GM18861 (cell line): ENCODE measurements at regions not wholly inside any gene's neighbourhood (a gene's known extent, or its start where the extent isn't known, plus 50 kb on each side); places are given as distances from the start of the nearest gene placed in this dataset.
A peak's percentile ranks its signal among the peaks of the same experiment; 100 is the strongest.
"Not testable (repeated sequence)": the region's sequence is repeated elsewhere in the genome, so short reads cannot be mapped to it uniquely, and the experiment has no call there.

Source experiments
- ATAC-seq: cut with Tn5 transposase; IDR thresholded peaks from one replicate; pipeline ENCODE4 v1.9.1; 2021; ENCODE audit not compliant: unreplicated experiment

DNA sequence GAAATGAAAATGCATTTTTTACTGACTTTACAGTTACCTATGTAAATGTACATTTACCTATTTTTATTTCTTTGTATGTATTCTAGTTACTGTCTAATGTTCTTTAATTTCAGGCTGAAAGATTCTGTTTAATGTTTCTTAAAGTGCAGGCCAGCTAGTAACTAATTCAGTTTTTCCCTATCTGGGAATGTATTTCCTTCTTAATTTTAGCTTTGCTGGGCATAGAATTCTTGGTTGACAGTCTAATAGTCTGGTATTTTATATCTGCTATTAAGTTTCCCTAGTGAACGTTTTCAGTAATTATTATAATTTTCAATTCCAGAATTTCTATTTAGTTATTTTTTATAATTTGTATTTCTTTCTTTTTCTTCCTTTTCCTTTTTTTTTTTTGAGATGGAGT is 186.0 kb upstream of the NOX3 start:
- ATAC-seq = no peak

DNA sequence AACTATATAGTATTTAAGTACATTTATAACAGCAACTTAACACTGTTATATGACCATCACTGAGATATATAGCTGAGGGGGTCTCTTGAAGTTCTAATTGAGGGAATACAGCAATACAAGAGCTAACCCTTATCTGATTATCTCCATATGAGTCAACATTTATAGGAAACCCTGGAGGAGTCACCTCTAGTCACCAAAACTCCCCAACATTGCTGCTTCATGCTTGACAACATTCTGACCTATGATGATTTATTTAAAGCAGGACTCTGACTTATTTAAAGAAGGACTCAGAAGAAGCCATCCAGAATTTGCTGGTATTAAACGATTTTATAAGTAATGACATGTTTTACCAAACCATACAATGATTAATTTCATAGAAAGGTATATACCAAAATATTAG is 182.6 kb upstream of the NOX3 start:
- no peak for ATAC-seq

DNA sequence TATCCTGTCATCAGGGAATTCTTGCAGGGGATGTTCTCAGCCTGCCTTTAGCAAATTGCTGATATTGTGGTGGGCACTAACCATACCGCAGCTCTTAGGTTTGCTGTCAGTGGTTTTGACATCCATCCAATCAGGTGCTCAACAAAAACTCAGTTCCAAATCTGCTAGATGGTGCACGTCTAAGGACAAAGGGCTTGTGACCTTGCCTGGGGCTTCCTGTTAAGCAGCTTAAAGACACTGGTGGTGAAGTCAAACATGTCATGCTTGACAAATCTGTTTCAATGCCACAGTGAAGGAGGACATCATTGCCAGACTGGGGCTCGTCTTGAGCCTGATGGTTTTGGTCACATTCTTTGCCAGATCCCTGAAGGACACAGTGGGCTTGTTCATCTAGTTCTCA is 179.8 kb upstream of the NOX3 start:
- ATAC-seq = no peak

DNA sequence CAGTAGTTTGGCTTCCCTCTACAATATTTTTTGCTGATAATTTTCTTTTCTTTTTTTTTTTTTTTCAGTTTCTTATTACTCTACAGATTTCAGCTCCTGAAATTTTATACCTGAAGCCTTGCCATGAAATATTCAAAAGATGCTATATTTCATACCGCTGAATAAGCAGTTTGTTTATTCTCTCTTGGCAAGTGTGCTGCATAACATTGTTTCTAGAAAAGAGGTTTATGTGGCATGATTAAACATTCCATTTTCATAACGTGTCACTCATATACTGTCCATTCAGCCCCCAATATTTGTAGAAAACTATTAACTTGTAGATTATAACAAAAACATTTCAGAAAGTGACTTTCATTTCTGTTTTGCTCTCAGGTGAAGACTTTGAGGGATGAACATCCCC is 174.4 kb upstream of the NOX3 start:
- ATAC-seq = no peak

DNA sequence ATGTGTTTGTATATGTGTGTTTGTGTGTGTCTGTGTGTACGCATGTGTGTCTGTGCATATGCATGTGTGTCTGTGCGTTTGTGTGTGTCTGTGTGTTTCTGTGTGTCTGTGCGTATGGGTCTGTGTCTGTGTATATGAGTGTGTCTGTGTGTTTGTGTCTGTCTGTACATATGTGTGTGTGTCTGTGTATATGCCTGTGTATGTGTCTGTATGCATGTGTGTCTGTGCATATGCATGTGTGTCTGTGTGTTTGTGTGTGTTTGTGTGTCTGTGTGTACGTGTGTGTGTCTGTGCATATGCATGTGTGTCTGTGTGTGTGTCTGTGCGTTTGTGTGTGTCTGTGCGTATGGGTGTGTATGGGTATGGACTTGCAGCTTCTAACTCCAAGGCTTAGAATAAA is 174.0 kb upstream of the NOX3 start:
- ATAC-seq = no peak

DNA sequence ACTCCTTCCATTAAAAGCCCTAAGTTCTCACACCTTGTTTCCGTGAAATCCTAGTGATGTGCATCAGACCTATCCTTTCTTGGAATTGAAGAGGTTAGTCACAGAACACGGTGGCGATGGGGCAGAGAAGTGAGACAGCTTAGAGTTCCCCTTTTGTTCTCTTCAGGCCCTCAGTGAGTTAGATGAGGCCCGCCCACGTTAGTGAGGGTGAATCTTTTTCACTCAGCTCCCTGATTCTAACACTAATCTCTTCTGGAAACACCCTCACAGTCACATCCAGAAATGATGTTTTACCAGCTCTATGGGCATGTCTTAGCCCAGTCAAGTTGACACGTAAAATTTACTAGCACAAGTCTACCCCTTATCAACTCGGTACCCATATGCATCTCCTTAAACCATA is 172.7 kb upstream of the NOX3 start:
- peak; percentile 66 for ATAC-seq

DNA sequence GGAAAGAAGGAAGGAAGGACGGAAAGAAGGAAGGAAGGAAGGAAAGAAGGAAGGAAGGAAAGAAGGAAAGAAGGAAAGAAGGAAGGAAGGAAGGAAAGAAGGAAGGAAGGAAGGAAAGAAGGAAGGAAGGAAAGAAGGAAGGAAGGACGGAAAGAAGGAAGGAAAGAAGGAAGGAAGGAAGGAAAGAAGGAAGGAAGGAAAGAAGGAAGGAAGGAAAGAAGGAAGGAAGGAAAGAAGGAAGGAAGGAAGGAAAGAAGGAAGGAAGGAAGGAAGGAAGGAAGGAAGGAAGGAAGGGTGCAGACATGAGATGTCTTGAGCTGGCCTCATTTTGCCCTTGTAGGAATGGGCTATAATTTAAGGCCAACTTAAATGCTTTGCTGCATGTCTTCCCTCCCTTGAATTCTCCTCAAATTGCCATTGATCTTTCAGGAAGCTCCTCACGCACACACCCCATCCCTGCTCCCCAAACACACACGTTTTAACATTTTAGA is 172.1 kb upstream of the NOX3 start:
- not testable (repeated sequence) for ATAC-seq

DNA sequence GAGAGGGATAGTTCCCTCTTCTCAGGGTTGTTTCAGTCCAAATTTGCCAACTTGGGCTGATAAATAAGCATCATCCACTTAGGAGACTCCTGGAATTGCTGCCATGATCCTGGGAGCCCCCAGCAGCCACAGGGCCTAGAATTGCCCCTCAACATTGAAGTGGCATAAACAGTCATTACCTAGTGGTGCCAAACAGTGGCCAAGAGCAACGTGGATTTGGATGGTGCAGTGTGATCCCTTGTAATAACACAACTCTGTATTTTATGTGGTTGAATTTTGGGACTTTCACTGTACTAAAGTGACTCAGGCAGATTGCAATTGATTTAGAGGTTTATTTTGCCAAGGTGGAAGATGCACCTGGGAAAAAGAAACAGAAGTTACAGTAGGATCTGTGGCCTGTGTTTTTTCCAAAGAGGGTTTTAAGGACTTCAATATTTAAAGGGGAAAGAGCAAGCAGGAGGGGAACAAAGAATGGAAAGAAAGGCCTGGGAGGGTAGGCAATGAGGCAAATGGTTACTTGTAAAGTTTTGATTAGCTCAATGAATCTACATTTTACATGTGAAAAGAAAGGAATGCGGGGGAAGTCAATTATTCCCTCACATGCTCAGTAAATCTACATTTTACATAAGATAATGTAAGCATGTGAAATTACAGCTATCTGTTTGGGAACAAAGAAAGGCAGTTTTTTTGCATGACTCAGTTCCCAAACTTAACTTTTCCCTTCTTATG is 168.0 kb upstream of the NOX3 start:
- ATAC-seq = no peak

DNA sequence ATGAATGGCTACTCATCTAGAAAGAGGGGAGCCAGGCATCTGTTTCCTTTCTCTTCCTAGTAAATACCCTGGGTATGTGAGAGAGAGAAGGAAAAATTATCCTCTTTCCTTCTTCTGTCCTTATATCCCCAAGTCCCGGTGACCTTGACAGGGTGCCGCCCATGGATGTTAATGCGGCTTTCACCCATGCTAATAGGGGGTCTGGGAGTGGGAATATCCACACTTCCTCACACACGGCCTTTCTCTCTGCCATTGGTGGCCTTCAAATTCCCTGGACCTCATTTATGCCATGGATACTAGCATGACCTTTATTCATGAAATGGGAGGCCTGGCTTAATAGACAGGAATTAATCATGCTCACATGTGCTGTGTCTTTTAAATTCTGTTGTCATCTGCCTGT is 159.0 kb upstream of the NOX3 start:
- ATAC-seq = no peak

DNA sequence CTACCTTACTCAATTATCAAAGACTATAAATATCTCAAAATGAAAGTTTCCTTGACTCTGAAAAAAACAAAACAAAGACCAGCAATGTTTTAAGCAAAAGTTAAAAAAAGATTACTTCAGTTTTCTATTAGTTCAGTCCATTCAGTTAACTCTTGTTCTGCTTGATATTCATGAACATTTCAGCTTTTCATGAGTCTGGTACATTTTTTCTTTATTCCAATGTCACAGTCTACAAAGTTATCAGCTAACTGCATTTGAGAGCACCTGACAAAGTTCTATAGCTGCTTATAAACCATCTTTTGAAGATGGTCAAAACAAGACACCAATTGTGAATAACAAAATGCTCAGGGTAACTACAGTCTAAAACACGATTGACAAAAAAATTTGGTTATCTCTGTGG is 156.1 kb upstream of the NOX3 start:
- no peak for ATAC-seq

DNA sequence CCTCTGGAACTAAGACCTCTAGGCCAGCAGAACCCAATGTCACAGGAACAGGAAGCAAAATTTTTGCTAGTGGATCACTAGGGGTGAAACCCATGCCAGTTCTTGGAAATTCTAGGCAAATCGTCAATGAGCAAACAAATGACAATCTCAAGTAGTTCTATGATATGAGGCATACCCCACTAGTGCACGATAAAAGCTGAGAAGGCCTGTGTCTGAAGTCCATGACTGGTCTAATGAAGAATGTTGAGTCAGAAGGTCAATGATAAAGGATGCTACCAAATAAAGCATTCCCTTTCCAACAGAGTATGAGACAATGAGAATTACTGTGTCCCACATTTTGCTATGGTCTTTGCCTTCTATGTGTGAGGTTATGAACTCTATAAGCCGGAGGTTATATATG is 149.4 kb upstream of the NOX3 start:
- ATAC-seq = no peak

DNA sequence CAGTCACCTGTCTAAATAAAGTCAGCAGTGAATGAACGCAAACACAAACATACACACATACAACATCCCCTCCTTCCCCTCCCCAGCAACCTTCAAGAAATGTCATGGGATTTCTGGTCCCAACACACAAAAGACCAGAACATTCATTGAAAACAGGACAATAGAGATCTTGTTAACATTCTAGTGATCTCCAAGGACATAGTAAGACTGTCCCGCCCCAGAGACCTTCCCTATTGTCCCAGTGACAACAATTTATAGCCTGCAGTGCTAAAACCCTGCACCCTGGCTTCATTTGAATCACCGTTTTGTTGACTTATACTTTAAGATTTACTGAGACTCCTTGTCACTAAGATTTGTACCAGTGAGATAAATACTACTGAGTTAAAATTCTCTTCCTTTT is 143.9 kb upstream of the NOX3 start:
- ATAC-seq = no peak

DNA sequence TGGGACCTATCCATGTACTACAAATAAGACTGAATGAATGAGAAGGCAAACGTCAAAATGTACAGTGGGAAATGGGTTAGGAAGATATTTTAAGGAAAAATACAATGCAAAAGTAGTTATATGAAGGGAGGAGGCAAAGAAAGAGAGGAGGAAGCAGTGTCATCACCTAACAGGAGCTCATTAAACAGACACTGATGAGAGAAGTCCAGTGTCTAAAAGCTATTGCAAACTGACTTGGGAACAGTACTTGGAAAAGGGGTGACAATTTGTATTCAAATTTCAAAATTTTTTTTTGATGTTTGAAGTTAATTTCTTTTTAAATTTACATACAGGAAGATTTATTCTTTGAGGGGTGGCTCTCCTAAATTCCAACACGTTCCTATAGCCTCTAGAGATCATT is 143.5 kb upstream of the NOX3 start:
- no peak for ATAC-seq

DNA sequence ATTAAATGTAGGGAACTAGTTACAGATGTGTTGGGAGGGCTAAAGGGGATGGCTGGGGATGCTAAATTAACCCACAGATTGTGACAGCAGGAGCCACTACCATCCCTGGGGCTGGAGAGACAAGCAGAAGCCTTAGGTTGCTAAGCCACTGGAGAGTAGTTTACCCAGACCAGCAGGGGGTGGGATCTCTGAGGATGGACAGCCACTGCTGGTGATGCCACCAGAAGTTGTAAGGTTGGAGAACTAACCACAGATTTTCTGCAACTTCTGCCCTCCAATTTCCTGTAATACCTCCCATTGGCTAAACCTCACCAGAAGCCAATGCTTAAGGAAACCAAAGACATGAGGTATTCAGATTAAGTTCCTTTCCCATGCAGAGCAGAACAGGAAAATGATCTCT is 139.6 kb upstream of the NOX3 start:
- no peak for ATAC-seq

DNA sequence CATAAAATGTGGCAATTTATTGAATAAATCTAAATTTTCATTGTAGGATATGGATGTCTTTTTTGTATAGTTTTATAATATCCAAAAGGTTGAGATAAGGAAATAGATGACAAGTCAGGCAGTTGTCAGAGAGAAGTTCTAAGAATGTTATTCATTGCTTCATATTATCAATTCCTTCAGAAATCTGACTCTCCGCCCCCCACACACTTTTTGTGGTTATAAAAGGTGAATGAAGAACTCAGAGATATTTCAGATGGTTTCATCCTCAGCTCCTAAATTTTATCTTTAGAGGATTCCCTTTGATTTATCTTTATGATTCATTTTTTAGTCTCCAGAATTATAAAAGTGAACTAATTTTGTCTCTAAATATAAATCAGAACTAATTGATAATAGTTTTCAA is 136.1 kb upstream of the NOX3 start:
- ATAC-seq = no peak

DNA sequence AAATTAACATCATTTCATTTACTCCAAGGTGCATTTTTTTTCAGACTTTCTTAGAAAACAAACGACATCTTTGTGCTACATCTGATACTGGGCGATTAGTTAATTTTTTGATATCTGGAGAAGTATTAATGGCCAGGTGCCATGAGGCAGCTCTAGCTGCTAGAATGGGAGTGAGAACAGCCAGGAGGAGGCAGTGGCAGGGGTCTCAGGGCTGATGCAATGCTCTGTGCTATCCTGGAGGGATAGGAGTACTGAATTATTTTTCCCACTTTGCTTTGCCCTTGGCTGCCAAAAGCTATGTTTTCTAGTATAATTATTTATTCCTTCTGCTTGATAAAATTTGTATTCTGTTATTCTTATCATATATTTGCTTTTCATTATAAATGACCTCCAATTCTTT is 133.6 kb upstream of the NOX3 start:
- no peak for ATAC-seq

DNA sequence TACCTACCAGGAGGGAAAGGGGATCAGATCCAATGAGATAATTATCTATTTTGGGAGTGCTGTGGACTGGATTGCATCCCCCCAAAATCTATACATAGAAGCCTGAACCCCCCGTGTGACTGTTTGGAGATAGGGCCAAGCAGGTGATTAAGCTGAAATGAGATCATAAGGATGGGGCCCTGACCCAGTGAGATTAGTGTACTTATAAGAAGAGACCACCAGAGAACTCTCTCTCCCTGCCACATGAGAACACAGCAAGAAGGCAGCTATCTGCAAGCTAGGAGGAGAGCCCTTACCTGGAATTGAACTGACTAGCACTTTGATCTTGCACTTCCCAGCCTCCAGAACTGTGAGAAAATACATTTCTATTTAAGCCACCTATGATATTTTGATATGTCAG is 132.2 kb upstream of the NOX3 start:
- ATAC-seq = no peak

DNA sequence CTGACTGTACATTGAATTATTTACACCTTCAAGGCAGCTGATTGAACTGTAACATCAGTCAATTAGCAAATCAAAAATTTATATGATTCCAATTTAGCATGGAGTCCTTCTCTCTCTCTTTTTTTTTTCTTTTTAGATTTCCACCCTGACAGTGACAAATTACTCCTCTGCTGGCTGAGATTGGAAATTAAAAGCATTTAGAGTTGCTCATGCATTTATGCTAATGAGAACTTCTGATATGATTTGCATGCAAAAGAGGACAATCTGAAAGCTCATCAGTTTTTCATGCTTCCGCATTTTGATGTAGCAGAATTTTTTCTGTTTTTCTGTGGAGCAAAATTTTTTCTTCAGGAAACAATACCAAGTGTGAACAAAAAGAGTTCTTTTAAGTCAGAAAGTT is 130.5 kb upstream of the NOX3 start:
- ATAC-seq = no peak

DNA sequence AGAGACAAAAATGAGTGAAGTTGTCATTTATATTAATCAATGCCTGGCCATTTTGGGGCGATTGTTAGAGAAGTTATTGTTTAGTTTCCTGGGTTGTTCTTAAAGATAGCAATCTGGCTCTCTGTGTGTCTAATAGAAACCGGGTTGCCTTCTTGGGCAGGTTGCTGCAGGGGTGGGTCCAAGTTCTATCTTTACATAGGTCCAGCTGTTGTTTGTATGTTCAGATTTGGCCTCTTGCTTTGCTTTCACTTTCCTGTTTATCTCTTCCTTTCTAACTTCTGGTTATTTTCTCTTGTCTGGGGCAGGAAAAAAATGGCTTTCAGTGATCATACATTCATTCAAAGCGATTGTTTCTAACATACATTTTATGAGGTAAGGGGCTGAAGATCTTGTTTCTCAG is 128.4 kb upstream of the NOX3 start:
- ATAC-seq = no peak

DNA sequence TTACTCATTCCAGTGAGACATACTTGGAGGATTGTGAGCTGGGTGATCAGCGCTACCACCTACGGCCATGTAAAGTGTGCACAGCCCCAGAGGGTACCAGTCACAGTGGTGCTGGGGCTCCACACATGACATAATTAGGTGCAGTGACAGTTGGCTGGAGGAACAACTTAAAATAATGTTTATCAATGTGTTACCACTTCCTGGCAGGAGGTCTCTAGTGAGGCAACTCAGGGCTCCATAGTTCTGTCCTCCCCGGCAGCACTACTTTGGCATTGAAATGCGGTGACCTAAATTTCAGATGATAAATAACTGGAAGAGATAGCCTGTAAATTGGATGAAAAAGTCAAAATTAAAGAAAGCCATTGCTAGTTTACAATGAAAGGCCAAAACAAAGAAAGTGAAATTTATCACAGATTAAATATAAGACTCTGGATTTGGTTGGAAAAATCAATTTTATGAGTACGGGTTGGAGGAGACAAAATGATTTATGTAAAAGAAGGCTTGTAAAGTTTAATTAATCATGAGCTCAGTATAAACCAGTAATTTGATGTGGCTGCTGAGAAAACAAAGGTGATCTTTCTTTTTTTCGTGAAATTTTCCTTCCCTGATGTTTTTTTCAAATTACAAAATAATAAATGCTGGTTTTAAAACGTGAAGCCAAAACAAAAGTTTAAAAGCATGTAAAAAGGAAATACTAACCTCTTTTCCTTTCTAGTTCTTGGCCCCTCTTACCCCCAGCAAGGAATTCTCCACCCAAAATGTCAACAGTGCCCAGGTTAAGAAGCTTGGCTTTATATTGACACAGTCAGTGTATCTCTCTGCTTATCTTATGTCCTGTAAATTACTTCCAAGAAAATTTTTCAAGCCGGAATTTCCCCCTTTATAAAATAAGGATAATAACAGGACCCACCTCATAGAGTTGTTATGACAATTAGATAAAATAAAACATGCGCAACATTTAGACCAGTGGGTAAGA is 126.7 kb upstream of the NOX3 start:
- no peak for ATAC-seq

DNA sequence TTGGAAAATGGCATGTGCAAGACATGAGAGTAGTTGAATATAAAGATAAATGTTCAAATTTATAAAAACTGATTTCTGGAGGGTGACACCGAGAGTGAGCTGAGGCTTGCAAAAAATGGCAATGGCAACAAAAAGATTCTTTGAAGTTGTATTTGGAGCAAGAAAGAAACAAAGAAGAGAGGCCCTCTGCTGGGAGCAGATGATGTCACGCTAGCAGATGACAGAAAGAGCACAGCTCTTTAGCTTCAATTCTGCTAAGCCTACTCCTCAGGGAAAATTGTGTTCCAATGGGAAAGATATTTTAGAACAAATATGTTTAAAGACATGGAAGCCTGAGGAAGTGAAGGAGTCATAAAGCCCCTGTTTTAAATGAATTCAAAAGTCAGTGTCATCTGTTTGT is 125.3 kb upstream of the NOX3 start:
- ATAC-seq = no peak

DNA sequence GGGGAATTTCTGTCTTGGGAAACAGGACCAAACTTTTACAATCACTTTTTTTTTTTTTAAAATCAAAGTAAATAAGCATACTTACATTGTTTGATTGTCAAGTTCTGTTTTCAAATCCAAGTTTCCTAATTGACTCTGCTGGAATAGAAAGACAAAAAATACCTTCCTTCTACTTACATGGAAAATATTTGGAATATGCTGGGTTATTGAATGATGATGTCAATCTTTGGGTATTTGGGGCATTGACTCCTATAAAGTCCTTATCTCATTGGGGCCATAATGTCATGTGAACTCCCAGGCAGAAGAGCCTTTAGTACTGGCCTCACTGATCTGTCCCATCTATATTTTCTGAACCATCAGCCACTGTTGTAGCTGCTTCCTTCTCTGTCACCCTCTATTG is 122.6 kb upstream of the NOX3 start:
- ATAC-seq = no peak
